Central memory CD4-positive, alpha-beta T cell (primary cell): ENCODE measurements at regions not wholly inside any gene's neighbourhood (a gene's known extent, or its start where the extent isn't known, plus 50 kb on each side); places are given as distances from the start of the nearest gene placed in this dataset.

ENCODE experiments used
- DNase-seq: peaks from one replicate; pipeline ENCODE4 v3.0.0; 2022

- DNase-seq: no peak
These were observed 195.2 kb downstream of the MDFIC start for GRCh38 chr7:115116773-115117715.

GRCh38 chr7:115113776-115114175 lies 191.9 kb downstream of the MDFIC start:
- DNase-seq: no peak

GRCh38 chr7:115113131-115113530 lies 191.2 kb downstream of the MDFIC start:
- DNase-seq: no peak

- no peak for DNase-seq
These were observed 188.6 kb downstream of the MDFIC start for GRCh38 chr7:115110523-115110922.

GRCh38 chr7:115106316-115106715 lies 184.4 kb downstream of the MDFIC start:
- no peak for DNase-seq

- DNase-seq: no peak
These were observed 180.8 kb downstream of the MDFIC start for GRCh38 chr7:115102738-115103137.

- DNase-seq: no peak
These were observed 179.3 kb downstream of the MDFIC start for GRCh38 chr7:115101199-115101598.

- no peak for DNase-seq
These were observed 178.0 kb downstream of the MDFIC start for GRCh38 chr7:115099906-115100305.

- no peak for DNase-seq
These were observed 175.3 kb downstream of the MDFIC start for GRCh38 chr7:115097175-115097671.

- no peak for DNase-seq
These were observed 174.4 kb downstream of the MDFIC start for GRCh38 chr7:115096262-115096661.

- DNase-seq: no peak
These were observed 172.3 kb downstream of the MDFIC start for GRCh38 chr7:115094163-115094562.

- no peak for DNase-seq
These were observed 167.0 kb downstream of the MDFIC start for GRCh38 chr7:115088893-115089292.

- no peak for DNase-seq
These were observed 165.5 kb downstream of the MDFIC start for GRCh38 chr7:115087437-115087836.

GRCh38 chr7:115086146-115086841 lies 164.4 kb downstream of the MDFIC start:
- no peak for DNase-seq

GRCh38 chr7:115085421-115085820 lies 163.5 kb downstream of the MDFIC start:
- no peak for DNase-seq

- no peak for DNase-seq
These were observed 162.0 kb downstream of the MDFIC start for GRCh38 chr7:115083935-115084334.

GRCh38 chr7:115081772-115082171 lies 159.9 kb downstream of the MDFIC start:
- no peak for DNase-seq

- no peak for DNase-seq
These were observed 157.0 kb downstream of the MDFIC start for GRCh38 chr7:115078851-115079250.

GRCh38 chr7:115078386-115078785 lies 156.5 kb downstream of the MDFIC start:
- DNase-seq: no peak

- DNase-seq: no peak
These were observed 148.4 kb downstream of the MDFIC start for GRCh38 chr7:115070311-115070710.
